ENCODE measurements at regions not wholly inside any gene's neighbourhood (a gene's known extent, or its start where the extent isn't known, plus 50 kb on each side); places are given as distances from the start of the nearest gene placed in this dataset.

DNA sequence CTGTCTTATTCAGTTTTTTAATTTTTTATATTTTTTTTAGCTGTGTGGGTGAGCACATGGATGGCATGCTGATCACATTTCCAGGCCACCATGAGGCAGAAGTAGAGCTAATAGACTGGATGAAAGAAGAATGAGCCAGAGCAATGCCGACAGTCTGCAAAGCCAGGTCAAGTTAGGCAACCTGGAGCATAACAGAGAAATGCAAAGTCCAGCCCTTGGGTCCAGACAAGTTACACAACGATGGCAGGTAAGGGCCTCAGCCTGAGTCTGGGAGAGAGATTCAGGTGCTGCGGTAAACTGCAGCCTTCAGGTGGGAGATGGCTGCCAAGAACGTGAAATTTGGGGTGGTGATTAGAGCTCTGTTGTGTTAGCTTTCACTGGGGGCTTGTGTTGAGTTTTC, 84.0 kb upstream of the CACNA2D3 start:
- no peak for TF ChIP-seq EZH2 (optimal IDR thresholded peaks at IDR 0.05; ENCODE audit: low read depth, low read length)
- TF ChIP-seq, protein P1, sequence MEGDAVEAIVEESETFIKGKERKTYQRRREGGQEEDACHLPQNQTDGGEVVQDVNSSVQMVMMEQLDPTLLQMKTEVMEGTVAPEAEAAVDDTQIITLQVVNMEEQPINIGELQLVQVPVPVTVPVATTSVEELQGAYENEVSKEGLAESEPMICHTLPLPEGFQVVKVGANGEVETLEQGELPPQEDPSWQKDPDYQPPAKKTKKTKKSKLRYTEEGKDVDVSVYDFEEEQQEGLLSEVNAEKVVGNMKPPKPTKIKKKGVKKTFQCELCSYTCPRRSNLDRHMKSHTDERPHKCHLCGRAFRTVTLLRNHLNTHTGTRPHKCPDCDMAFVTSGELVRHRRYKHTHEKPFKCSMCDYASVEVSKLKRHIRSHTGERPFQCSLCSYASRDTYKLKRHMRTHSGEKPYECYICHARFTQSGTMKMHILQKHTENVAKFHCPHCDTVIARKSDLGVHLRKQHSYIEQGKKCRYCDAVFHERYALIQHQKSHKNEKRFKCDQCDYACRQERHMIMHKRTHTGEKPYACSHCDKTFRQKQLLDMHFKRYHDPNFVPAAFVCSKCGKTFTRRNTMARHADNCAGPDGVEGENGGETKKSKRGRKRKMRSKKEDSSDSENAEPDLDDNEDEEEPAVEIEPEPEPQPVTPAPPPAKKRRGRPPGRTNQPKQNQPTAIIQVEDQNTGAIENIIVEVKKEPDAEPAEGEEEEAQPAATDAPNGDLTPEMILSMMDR (IDR thresholded peaks at IDR 0.05; ENCODE audit: low read length) = no peak

All from MM.1S (cell line).